ENCODE measurements at regions not wholly inside any gene's neighbourhood (a gene's known extent, or its start where the extent isn't known, plus 50 kb on each side); places are given as distances from the start of the nearest gene placed in this dataset.

DNA sequence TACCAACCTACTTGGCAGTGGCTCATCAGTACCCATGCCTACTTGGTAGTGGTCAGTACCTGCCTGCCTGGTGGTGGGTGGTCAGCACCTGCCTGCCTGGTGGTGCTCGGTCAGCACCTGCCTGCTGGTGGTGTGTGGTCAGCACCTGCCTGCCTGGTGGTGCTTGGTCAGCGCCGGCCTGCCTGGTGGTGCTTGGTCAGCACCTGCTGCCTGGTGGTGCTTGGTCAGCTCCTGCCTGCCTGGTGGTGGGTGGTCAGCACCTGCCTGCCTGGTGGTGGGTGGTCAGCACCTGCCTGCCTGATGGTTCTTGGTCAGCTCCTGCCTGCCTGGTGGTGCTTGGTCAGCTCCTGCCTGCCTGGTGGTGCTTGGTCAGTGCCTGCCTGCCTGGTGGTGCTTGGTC is 329.6 kb downstream of the RRAGC start:
- TF ChIP-seq CTCF (IDR thresholded peaks at IDR 0.05; ENCODE audit: extremely low read depth in 1 of 2, insufficient read depth in 1 of 2, low read depth in 1 of 2, low read length in 2 of 2) (no peak), POLR2A (IDR thresholded peaks at IDR 0.05; ENCODE audit: low read depth, low read length) (no peak), POLR2AphosphoS5 (IDR thresholded peaks at IDR 0.05; ENCODE audit: insufficient read depth, low read depth, low read length) (no peak), JUN (IDR thresholded peaks at IDR 0.05; ENCODE audit: borderline replicate concordance, insufficient read depth, insufficient read length, low read depth) (no peak), MAX (IDR thresholded peaks at IDR 0.05; ENCODE audit: insufficient read depth, insufficient read length) (no peak)
